Right lobe of liver (tissue), 6 donors: ENCODE measurements at regions not wholly inside any gene's neighbourhood (a gene's known extent, or its start where the extent isn't known, plus 50 kb on each side); places are given as distances from the start of the nearest gene placed in this dataset.

ENCODE experiments used
- ATAC-seq, 4 donors: fragments of 200-7000 bp; cut with Tn5 transposase; one replicate each; pipeline ENCODE4 v1.9.1; 2020; ENCODE audit warnings: mild to moderate bottlenecking in 4 of 4, moderate library complexity in 4 of 4
- DNase-seq, 3 donors: peaks; one replicate each; pipeline ENCODE4 v3.0.0-alpha.2; 2020
- H3K27ac ChIP-seq, 3 donors: fragments of 200-600 bp; one replicate each; pipeline ENCODE4 v1.8.0; 2022
- H3K27me3 ChIP-seq, 2 donors: fragments of 200-600 bp; one replicate each; pipeline ENCODE4 v1.8.0; 2022
- H3K36me3 ChIP-seq, 4 donors: fragments of 200-600 bp; sonication (generic) in 1 of 4; one replicate each; pipeline versions ENCODE4 v1.5.1 to v1.8.0; 2017 to 2022; ENCODE audit warnings: control low read depth in 1 of 4
- H3K4me1 ChIP-seq, 4 donors: fragments of 200-600 bp; sonication (generic) in 1 of 4; one replicate each; pipeline versions ENCODE4 v1.5.1 to v1.8.0; 2017 to 2022; ENCODE audit warnings: control low read depth in 1 of 4
- H3K4me3 ChIP-seq, 3 donors: fragments of 200-600 bp; one replicate each; pipeline ENCODE4 v1.8.0; 2022
- H3K9me3 ChIP-seq, 4 donors: fragments of 200-600 bp; sonication (generic) in 1 of 4; one replicate each; pipeline versions ENCODE4 v1.5.1 to v1.8.0; 2017 to 2022; ENCODE audit warnings: control low read depth in 1 of 4
- CTCF ChIP-seq, 4 donors: fragments of 200-600 bp in 3 of 4; fragments of 450-650 bp in 1 of 4; IDR thresholded peaks; one replicate each; pipeline versions ENCODE4 v1.5.1 to v1.8.0; 2016 to 2022; ENCODE audit warnings: antibody characterized with exemption in 4 of 4, mild to moderate bottlenecking in 2 of 4
- POLR2A ChIP-seq: fragments of 450-650 bp; IDR thresholded peaks from one replicate; pipeline ENCODE4 v1.6.1; 2017; ENCODE audit warnings: antibody characterized with exemption, mild to moderate bottlenecking
- WGBS: methylation state at CpG from one replicate; pipeline ENCODE4 v1.1.6; 2018; ENCODE audit warnings: low coverage, low lambda C conversion rate; ENCODE audit not compliant: insufficient coverage; ENCODE audit errors: missing lambda C conversion rate; 5-methylcytosine and 5-hydroxymethylcytosine counted together
- intact Hi-C, 2 donors: fragments of 100-400 bp; cut with DNase I; formaldehyde crosslinking; loops; one replicate each; pipeline versions ENCODE4 v1.11.2 to v1.14.1; 2022
- donor health status: DM: no; HTN: yes; CAD: no.
- donor health status: DM: no; HTN: no; CAD: no.
- donor health status: DM: no; HTN: no; CAD: no.
- donor health status: DM: no; HTN: yes; CAD: no.
- donor health status: DM: no; HTN: yes; CAD: no.

DNA sequence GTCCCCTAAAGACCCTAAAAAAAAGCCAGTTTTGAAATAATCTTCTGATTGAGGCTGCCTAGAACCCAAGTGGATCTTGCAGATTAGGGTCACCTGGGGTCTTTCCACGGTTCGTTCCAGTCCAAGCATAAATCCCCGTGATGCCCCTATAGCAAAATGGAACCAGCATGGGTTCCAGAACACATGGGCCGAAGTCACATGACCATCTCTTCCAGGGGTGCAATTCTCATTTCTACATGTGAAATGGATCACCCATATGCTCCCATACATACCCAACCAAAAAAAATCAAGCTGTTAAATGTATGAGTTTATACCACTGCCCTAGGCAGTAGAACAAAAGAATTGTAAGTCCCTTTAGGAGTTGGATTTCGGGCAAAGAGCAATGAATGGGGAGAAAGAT is 245.4 kb downstream of the SKIDA1 start:
- H3K4me3 ChIP-seq: no peak overlapping the region
- 75% methylated on average over 5 of the region's 5 CpGs for WGBS
- intact Hi-C loops: no loop called here
- no peaks in the 10 kb centered on the region for H3K4me1 ChIP-seq
- H3K36me3 ChIP-seq: no peaks in the 10 kb centered on the region
- TF ChIP-seq POLR2A: no peak
- TF ChIP-seq CTCF (IDR thresholded peaks at IDR 0.05): no peak
- ATAC-seq (no peak), DNase-seq (no peak)
- no peaks in the 10 kb centered on the region for H3K9me3 ChIP-seq
- H3K27ac ChIP-seq: no peak overlapping the region
- no peaks in the 10 kb centered on the region for H3K27me3 ChIP-seq

DNA sequence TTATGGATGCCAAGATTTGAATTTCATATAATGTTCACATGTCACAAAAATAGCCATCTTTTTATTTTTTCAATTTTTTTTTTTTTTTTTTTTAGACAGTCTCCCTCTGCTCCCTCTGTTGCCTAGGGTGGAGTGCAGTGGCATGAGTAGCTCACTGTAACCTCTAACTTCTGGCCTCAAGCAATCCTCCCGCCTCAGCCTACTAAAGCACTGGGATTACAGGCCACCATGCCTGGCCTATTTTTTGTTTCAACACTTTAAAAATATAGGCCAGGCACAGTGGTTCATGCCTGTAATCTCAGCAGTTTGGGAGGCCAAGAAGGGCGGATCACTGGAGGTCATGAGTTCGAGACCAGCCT is 246.3 kb downstream of the SKIDA1 start:
- WGBS: 85% methylated on average over 2 of the region's 3 CpGs
- intact Hi-C loops: loop anchor here in 1 of 2 donors (5.0 kb wide), 1 partner anchor 673 kb away; no protein-coding TSS in a partner anchor
- DNase-seq (no peak), ATAC-seq (no peak)
- Histone ChIP-seq H3K27ac (no peak overlapping the region), H3K36me3 (no peaks in the 10 kb centered on the region), H3K9me3 (no peaks in the 10 kb centered on the region), H3K4me3 (no peak overlapping the region), H3K4me1 (no peaks in the 10 kb centered on the region), H3K27me3 (no peaks in the 10 kb centered on the region)
- TF ChIP-seq CTCF (IDR thresholded peaks at IDR 0.05) (no peak), POLR2A (no peak)

- H3K36me3 ChIP-seq: no peaks in the 10 kb centered on the region
- no peaks in the 10 kb centered on the region for H3K4me1 ChIP-seq
- ATAC-seq: peak; percentile 98 to 100 (median 98)
- intact Hi-C loops: loop anchor here in 1 of 2 donors (5.0 kb wide), 1 partner anchor 674 kb away; no protein-coding TSS in a partner anchor
- no peaks in the 10 kb centered on the region for H3K9me3 ChIP-seq
- no peak overlapping the region for H3K27ac ChIP-seq
- H3K4me3 ChIP-seq: no peak overlapping the region
- TF ChIP-seq CTCF (IDR thresholded peaks at IDR 0.05): peak; percentile 74 to 82 (median 77)
- no peak for TF ChIP-seq POLR2A
- WGBS: 63% methylated on average over 4 of the region's 8 CpGs
- H3K27me3 ChIP-seq: no peaks in the 10 kb centered on the region
- DNase-seq: peak; percentile 86 to 90 (median 90)
These were observed 246.8 kb downstream of the SKIDA1 start for GRCh38 chr10:21278491-21279216.

GRCh38 chr10:21273400-21273968 is 252.0 kb downstream of the SKIDA1 start:
- Histone ChIP-seq H3K36me3 (no peaks in the 10 kb centered on the region), H3K4me3 (no peak overlapping the region), H3K27ac (no peak overlapping the region), H3K4me1 (no peaks in the 10 kb centered on the region), H3K9me3 (no peaks in the 10 kb centered on the region), H3K27me3 (no peaks in the 10 kb centered on the region)
- ATAC-seq: peak; percentile 22 to 42 (median 30)
- intact Hi-C loops: loop anchor here in 1 of 2 donors (5.0 kb wide), 1 partner anchor 196 kb away; no protein-coding TSS in a partner anchor
- DNase-seq: no peak
- TF ChIP-seq POLR2A (no peak), CTCF (IDR thresholded peaks at IDR 0.05) (no peak)
- 93% methylated on average over 2 of the region's 3 CpGs for WGBS
